Pancreas (tissue), 10 donors: ENCODE measurements at regions not wholly inside any gene's neighbourhood (a gene's known extent, or its start where the extent isn't known, plus 50 kb on each side); places are given as distances from the start of the nearest gene placed in this dataset.
A peak's percentile ranks its signal among the peaks of the same experiment; 100 is the strongest.

Experiments
- ATAC-seq, 4 donors: fragments of 200-7000 bp; cut with Tn5 transposase; one replicate each; pipeline versions ENCODE4 v1.8.0 to v1.9.1; 2020; ENCODE audit warnings: mild to moderate bottlenecking in 4 of 4, moderate library complexity in 4 of 4
- DNase-seq, 6 donors: peaks; one replicate each; pipeline ENCODE4 v3.0.0-alpha.2; 2020
- FAIRE-seq: peaks from 2 replicates; lab custom pipeline; 2012; peaks lifted over from hg19 to GRCh38; lab: Jason Lieb, UNC
- H3K27ac ChIP-seq, 4 donors: fragments of 200-600 bp; sonication (generic); 1 replicate in 3 of 4; 2 replicates in 1 of 4; pipeline versions ENCODE4 v1.5.0 to v1.8.0; 2020
- H3K27me3 ChIP-seq, 4 donors: fragments of 200-600 bp; one replicate each; pipeline ENCODE4 v1.8.0; 2021
- H3K36me3 ChIP-seq, 3 donors: fragments of 200-600 bp; sonication (generic) in 1 of 3; one replicate each; pipeline versions ENCODE4 v1.5.0 to v1.8.0; 2020 to 2021
- H3K4me1 ChIP-seq, 3 donors: fragments of 200-600 bp; one replicate each; pipeline ENCODE4 v1.8.0; 2021
- H3K4me3 ChIP-seq, 4 donors: fragments of 200-600 bp; sonication (generic) in 2 of 4; one replicate each; pipeline versions ENCODE4 v1.5.0 to v1.8.0; 2020 to 2021
- H3K9me3 ChIP-seq, 4 donors: fragments of 200-600 bp; one replicate each; pipeline ENCODE4 v1.8.0; 2021
- WGBS, 2 donors: extraction: QIAGEN DNeasy Blood & Tissue Kit; methylation state at CpG; one replicate each; pipeline ENCODE4 v1.1.7; 2013; 5-methylcytosine and 5-hydroxymethylcytosine counted together
- intact Hi-C, 3 donors: fragments of 100-400 bp; cut with DNase I; formaldehyde crosslinking; loops; one replicate each; pipeline versions ENCODE4 v1.11.1 to v1.14.2; 2022
- TF ChIP-seq, protein P1 (sequence below), 4 donors: fragments of 200-600 bp; sonication (generic) in 3 of 4; IDR thresholded peaks; one replicate each; pipeline versions ENCODE4 v1.5.0 to v1.8.0; 2021; ENCODE audit warnings: antibody characterized with exemption in 4 of 4
- donor health status: healthy with polysubstance abuse.
- donor health status: DM: no; HTN: no; CAD: no; lungs with moderate emphysema.
- donor health status: DM: no; HTN: no; CAD: no.
- donor health status: control.
- donor health status: control.
- donor health status: Bipolar disorder and iron deficiency.
- donor health status: DM: yes; HTN: yes; CAD: no.
- donor health status: DM: no; HTN: no; CAD: no.
- donor health status: DM: no; HTN: no; CAD: no.
- donor health status: DM: yes; HTN: yes; CAD: no.

DNA sequence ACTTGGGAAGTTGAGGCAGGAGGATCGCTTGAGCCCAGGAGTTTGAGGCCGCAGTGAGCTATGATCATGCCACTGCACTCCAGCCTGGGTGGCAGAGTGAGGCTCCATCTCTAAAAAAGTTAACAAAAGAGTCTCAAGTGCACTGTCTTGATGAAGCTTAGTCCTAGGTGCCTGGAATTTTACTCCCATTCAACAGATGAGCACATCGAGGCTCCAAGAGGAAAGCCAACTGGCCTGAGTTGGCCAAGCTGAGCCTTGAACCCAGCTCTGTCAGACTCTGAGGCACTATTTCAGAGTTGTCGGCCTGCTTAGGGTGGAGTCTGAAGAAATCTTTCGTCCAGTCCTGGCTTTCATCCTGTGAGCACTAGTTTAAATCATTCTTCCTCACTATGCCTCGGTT lies 98.1 kb upstream of the MAP1LC3B2 start:
- H3K27ac ChIP-seq = no peak overlapping the region
- H3K4me3 ChIP-seq = no peak overlapping the region
- no peaks in the 10 kb centered on the region for H3K36me3 ChIP-seq
- intact Hi-C loops = no loop called here
- H3K27me3 ChIP-seq = no peaks in the 10 kb centered on the region
- ATAC-seq (no peak), DNase-seq (no peak), FAIRE-seq (no peak)
- 92 to 94% methylated on average over 6 of the region's 6 CpGs for WGBS, 2 donors
- peaks cover 0 to 4% (median 0%) of the 10 kb centered on the region in 3 donors for H3K4me1 ChIP-seq
- H3K9me3 ChIP-seq = no peaks in the 10 kb centered on the region
- TF ChIP-seq, protein P1, sequence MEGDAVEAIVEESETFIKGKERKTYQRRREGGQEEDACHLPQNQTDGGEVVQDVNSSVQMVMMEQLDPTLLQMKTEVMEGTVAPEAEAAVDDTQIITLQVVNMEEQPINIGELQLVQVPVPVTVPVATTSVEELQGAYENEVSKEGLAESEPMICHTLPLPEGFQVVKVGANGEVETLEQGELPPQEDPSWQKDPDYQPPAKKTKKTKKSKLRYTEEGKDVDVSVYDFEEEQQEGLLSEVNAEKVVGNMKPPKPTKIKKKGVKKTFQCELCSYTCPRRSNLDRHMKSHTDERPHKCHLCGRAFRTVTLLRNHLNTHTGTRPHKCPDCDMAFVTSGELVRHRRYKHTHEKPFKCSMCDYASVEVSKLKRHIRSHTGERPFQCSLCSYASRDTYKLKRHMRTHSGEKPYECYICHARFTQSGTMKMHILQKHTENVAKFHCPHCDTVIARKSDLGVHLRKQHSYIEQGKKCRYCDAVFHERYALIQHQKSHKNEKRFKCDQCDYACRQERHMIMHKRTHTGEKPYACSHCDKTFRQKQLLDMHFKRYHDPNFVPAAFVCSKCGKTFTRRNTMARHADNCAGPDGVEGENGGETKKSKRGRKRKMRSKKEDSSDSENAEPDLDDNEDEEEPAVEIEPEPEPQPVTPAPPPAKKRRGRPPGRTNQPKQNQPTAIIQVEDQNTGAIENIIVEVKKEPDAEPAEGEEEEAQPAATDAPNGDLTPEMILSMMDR (IDR thresholded peaks at IDR 0.05) = no peak

DNA sequence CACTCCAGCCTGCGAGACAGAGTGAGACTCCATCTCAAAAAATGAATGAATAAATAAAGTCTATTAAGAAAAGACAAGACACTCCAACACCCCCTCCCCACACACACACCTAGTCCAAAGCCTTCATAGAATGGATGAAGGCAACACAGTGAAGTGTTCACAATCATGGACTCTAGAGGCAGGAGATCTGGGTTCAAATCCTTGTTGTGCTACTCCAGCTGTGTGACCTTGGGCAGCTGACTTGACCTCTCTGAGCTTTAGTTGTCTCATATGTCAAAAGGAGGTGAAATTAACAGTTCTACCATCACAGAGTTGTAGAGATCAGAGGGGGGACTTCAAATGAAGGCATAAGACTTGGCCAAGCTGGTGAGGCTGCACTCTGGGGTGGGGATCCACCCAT lies 95.8 kb upstream of the MAP1LC3B2 start:
- Histone ChIP-seq H3K36me3 (no peaks in the 10 kb centered on the region), H3K27me3 (no peaks in the 10 kb centered on the region), H3K4me3 (no peak overlapping the region), H3K4me1 (peaks cover 0 to 4% (median 0%) of the 10 kb centered on the region in 3 donors), H3K9me3 (no peaks in the 10 kb centered on the region), H3K27ac (no peak overlapping the region)
- WGBS, 2 donors = 98 to 100% methylated on average over 1 of the region's 1 CpG
- intact Hi-C loops = no loop called here
- no peak for ATAC-seq
- TF ChIP-seq, protein P1 (IDR thresholded peaks at IDR 0.05) = no peak
- DNase-seq = no peak
- FAIRE-seq = no peak

DNA sequence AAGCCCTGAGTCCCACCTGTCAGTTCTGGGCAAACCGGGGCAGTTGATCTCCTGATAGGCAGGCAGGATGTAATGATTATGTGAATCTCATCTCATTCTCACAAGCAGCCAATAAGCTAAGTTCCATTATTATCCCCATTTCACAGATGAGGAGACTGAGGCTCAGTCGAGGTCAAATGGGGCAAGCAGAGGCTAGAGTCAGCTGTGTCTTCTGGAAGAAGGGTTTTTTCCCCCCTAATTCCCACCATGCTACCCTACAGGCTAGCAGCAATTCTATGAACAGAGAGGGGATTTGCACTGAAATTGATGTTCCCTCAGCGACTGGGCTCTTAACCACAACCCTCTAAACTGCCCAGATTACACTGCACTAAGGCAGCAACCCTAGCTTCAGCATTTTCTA lies 93.8 kb upstream of the MAP1LC3B2 start:
- no peak for FAIRE-seq
- intact Hi-C loops = no loop called here
- Histone ChIP-seq H3K36me3 (no peaks in the 10 kb centered on the region), H3K27ac (no peak overlapping the region), H3K4me1 (peaks cover 0 to 4% (median 0%) of the 10 kb centered on the region in 3 donors), H3K27me3 (no peaks in the 10 kb centered on the region), H3K9me3 (no peaks in the 10 kb centered on the region), H3K4me3 (no peak overlapping the region)
- TF ChIP-seq, protein P1 (IDR thresholded peaks at IDR 0.05) = no peak
- no peak for DNase-seq
- 86% methylated on average over 3 of the region's 3 CpGs for WGBS, 2 donors
- peak in 1 of 4 donors; percentile 31 for ATAC-seq

- DNase-seq (peak in 3 of 6 donors; percentile 31 to 68 (median 42)), ATAC-seq (peak; percentile 79 to 94 (median 82)), FAIRE-seq (no peak)
- H3K27me3 ChIP-seq = no peaks in the 10 kb centered on the region
- TF ChIP-seq, protein P1 (IDR thresholded peaks at IDR 0.05) = no peak
- H3K4me1 ChIP-seq = peaks cover 0 to 4% (median 0%) of the 10 kb centered on the region in 3 donors
- no peaks in the 10 kb centered on the region for H3K36me3 ChIP-seq
- H3K4me3 ChIP-seq = no peak overlapping the region
- H3K9me3 ChIP-seq = no peaks in the 10 kb centered on the region
- intact Hi-C loops = no loop called here
- WGBS, 2 donors = 29 to 37% methylated on average over 4 of the region's 4 CpGs
- no peak overlapping the region for H3K27ac ChIP-seq
These were observed 93.3 kb upstream of the MAP1LC3B2 start for GRCh38 chr12:116465856-116466255.

DNA sequence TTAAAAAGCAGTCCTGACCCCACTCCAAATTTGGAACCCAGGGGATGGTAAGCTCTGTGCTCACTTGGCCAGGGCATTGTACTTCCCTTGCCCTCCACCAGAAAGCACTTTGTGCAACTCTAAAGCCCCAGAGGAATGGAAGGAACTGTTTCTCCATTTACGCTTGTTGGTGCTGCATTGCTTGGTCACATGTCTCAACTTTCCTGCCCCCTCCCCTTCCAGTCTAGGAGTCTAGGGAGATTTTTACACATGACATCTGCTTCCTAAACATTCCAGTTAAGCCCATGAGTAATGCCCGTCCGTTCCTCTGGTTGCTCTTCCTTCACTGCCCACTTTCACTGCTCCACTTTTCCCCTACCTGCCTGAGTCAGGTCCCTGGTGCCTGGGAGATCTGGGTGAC lies 92.6 kb upstream of the MAP1LC3B2 start:
- H3K4me1 ChIP-seq = peaks cover 0 to 4% (median 0%) of the 10 kb centered on the region in 3 donors
- DNase-seq (no peak), FAIRE-seq (no peak), ATAC-seq (peak in 2 of 4 donors; percentile 14 to 24)
- no peaks in the 10 kb centered on the region for H3K9me3 ChIP-seq
- no peaks in the 10 kb centered on the region for H3K27me3 ChIP-seq
- intact Hi-C loops = no loop called here
- no peaks in the 10 kb centered on the region for H3K36me3 ChIP-seq
- H3K4me3 ChIP-seq = no peak overlapping the region
- H3K27ac ChIP-seq = no peak overlapping the region
- WGBS, 2 donors = 82 to 87% methylated on average over 3 of the region's 3 CpGs
- TF ChIP-seq, protein P1 (IDR thresholded peaks at IDR 0.05) = no peak
